Heart left ventricle (tissue), 16 donors: ENCODE measurements at regions not wholly inside any gene's neighbourhood (a gene's known extent, or its start where the extent isn't known, plus 50 kb on each side); places are given as distances from the start of the nearest gene placed in this dataset.

Experiments
- ATAC-seq, 4 donors: fragments of 200-7000 bp; cut with Tn5 transposase; one replicate each; pipeline ENCODE4 v1.9.1; 2020 to 2022; ENCODE audit warnings: moderate library complexity in 4 of 4, mild to moderate bottlenecking in 3 of 4, moderate number of reproducible peaks in 1 of 4
- DNase-seq, 5 donors: peaks; one replicate each; pipeline ENCODE4 v3.0.0-alpha.2; 2020
- H3K27ac ChIP-seq, 12 donors: fragments of 200-600 bp; sonication (generic) in 4 of 12; one replicate each; pipeline versions ENCODE4 v1.5.0 to v1.8.0; 2016 to 2022; ENCODE audit warnings: mild to moderate bottlenecking in 2 of 12
- H3K27me3 ChIP-seq, 9 donors: fragments of 200-600 bp; sonication (generic) in 2 of 9; one replicate each; pipeline versions ENCODE4 v1.5.1 to v1.8.0; 2016 to 2022; ENCODE audit warnings: mild to moderate bottlenecking in 3 of 9
- H3K36me3 ChIP-seq, 9 donors: fragments of 200-600 bp; sonication (generic) in 2 of 9; one replicate each; pipeline versions ENCODE4 v1.5.0 to v1.8.0; 2018 to 2022; ENCODE audit warnings: mild to moderate bottlenecking in 2 of 9
- H3K4me1 ChIP-seq, 12 donors: fragments of 200-600 bp; sonication (generic) in 4 of 12; one replicate each; pipeline versions ENCODE4 v1.5.0 to v1.8.0; 2016 to 2022; ENCODE audit warnings: mild to moderate bottlenecking in 3 of 12
- H3K4me3 ChIP-seq, 12 donors: fragments of 200-600 bp; sonication (generic) in 4 of 12; one replicate each; pipeline versions ENCODE4 v1.5.0 to v1.8.0; 2017 to 2022; ENCODE audit warnings: mild to moderate bottlenecking in 9 of 12, moderate library complexity in 4 of 12
- H3K9me3 ChIP-seq, 12 donors: fragments of 200-600 bp; sonication (generic) in 4 of 12; one replicate each; pipeline versions ENCODE4 v1.5.0 to v1.8.0; 2016 to 2022; ENCODE audit warnings: mild to moderate bottlenecking in 1 of 12
- POLR2A ChIP-seq, 2 donors: fragments of 450-650 bp; IDR thresholded peaks; one replicate each; pipeline ENCODE4 v1.6.1; 2017; ENCODE audit warnings: antibody characterized with exemption in 2 of 2, mild to moderate bottlenecking in 2 of 2, moderate library complexity in 2 of 2
- WGBS, 4 donors: extraction: QIAGEN DNeasy Blood & Tissue Kit in 2 of 4; methylation state at CpG; one replicate each; pipeline versions ENCODE4 v1.1.5 to v1.1.7; 2013 to 2018; 5-methylcytosine and 5-hydroxymethylcytosine counted together
- intact Hi-C, 10 donors: fragments of 100-400 bp; cut with DNase I; formaldehyde crosslinking; loops; one replicate each; pipeline versions ENCODE4 v1.11.1 to v1.14.2; 2022
- TF ChIP-seq, protein P1 (sequence below), 12 donors: fragments of 200-600 bp; sonication (generic) in 4 of 12; IDR thresholded peaks; one replicate each; pipeline versions ENCODE4 v1.5.0 to v1.8.0; 2018 to 2022; ENCODE audit warnings: antibody characterized with exemption in 12 of 12, mild to moderate bottlenecking in 5 of 12
- donor health status: ischemic (EF 13 %, LVEDD 7.1; RV severe dilation, severe dysfunction).
- donor health status: healthy with polysubstance abuse.
- donor health status: DM: no; HTN: yes; CAD: no.
- donor health status: DM: no; HTN: no; CAD: no.
- donor health status: ischemic (EF 25% LVEDD 6.9; RV normal size, moderate dysfunction).
- donor health status: ischemic (EF 25% LVEDD 5.7; RV mildly dilated, moderate dysfunction).
- donor health status: healthy.
- donor health status: DM: yes; HTN: yes; CAD: no.
- donor health status: ischemic (EF 35%, LVEDD 5.7; RV mildly dilated, moderate dysfunction).
- donor health status: nonischemic (EF 11% LVEDD 7.7; RV severe dilation, severe dysfunction).
- donor health status: DM: yes; HTN: yes; CAD: no.
- donor health status: PGD.
- donor health status: ischemic (EF 29% LVEDD 5.4; RV normal size, mild dysfunction).
- donor health status: nonischemic (EF 23%, LVEDD 6.1; RV moderate dilation, normal function).

DNA sequence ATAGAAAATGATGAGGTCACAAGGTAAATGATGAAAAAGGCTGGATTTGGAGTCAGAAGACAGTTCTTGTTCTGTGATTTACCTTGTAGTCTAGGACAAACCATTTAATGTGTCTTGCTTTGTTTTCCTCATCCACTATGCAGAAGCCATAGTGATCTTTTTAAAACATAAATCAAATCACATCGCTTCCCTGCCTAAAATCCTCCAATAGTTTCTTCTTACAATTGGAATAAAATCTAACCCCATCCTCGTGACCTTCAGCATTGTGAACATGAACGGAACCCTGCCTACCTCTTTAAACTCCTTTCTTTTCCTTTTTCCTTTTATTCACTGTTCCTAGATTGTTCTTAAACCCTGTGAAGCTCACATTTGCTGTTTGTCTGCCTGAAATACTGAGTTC lies 204.9 kb upstream of the SAMSN1 start:
- peaks cover 0 to 4% (median 0%) of the 10 kb centered on the region in 12 donors for H3K4me1 ChIP-seq
- ATAC-seq = no peak
- H3K4me3 ChIP-seq = no peak overlapping the region
- H3K27ac ChIP-seq = no peak overlapping the region
- TF ChIP-seq, protein P1, sequence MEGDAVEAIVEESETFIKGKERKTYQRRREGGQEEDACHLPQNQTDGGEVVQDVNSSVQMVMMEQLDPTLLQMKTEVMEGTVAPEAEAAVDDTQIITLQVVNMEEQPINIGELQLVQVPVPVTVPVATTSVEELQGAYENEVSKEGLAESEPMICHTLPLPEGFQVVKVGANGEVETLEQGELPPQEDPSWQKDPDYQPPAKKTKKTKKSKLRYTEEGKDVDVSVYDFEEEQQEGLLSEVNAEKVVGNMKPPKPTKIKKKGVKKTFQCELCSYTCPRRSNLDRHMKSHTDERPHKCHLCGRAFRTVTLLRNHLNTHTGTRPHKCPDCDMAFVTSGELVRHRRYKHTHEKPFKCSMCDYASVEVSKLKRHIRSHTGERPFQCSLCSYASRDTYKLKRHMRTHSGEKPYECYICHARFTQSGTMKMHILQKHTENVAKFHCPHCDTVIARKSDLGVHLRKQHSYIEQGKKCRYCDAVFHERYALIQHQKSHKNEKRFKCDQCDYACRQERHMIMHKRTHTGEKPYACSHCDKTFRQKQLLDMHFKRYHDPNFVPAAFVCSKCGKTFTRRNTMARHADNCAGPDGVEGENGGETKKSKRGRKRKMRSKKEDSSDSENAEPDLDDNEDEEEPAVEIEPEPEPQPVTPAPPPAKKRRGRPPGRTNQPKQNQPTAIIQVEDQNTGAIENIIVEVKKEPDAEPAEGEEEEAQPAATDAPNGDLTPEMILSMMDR (IDR thresholded peaks at IDR 0.05) = no peak
- no peak for TF ChIP-seq POLR2A (IDR thresholded peaks at IDR 0.05)
- H3K27me3 ChIP-seq = peaks cover 0 to 2% (median 0%) of the 10 kb centered on the region in 9 donors
- 83 to 88% (median 86%) methylated on average over 3 of the region's 3 CpGs for WGBS, 4 donors
- intact Hi-C loops = no loop called here
- DNase-seq = no peak
- H3K36me3 ChIP-seq = no peaks in the 10 kb centered on the region
- peaks cover 0 to 7% (median 0%) of the 10 kb centered on the region in 12 donors for H3K9me3 ChIP-seq

DNA sequence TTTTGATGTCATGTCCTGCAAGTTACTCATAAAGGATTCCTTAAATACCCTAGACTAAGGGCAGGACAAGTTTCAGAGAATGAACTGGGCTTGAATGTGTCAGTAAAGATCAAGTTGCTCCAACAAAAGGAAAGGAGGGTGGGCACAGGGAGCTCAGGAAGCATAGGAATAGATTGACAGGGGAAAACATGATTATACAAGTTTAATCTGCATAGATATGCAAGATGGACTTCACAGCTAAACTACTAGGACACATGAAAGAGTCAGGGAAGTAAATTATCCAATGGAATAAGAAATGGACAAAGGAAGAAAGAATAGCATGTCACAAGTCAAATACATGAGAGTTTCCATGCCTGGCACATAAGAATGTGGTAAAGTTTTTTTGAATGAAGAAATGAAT lies 203.9 kb upstream of the SAMSN1 start:
- Histone ChIP-seq H3K27me3 (peaks cover 0 to 2% (median 0%) of the 10 kb centered on the region in 9 donors), H3K36me3 (no peaks in the 10 kb centered on the region), H3K9me3 (peaks cover 0 to 7% (median 0%) of the 10 kb centered on the region in 12 donors), H3K27ac (no peak overlapping the region), H3K4me1 (peaks cover 0 to 4% (median 0%) of the 10 kb centered on the region in 12 donors), H3K4me3 (no peak overlapping the region)
- intact Hi-C loops = no loop called here
- no peak for ATAC-seq
- DNase-seq = no peak
- TF ChIP-seq, protein P1 (IDR thresholded peaks at IDR 0.05) = no peak
- no peak for TF ChIP-seq POLR2A (IDR thresholded peaks at IDR 0.05)

DNA sequence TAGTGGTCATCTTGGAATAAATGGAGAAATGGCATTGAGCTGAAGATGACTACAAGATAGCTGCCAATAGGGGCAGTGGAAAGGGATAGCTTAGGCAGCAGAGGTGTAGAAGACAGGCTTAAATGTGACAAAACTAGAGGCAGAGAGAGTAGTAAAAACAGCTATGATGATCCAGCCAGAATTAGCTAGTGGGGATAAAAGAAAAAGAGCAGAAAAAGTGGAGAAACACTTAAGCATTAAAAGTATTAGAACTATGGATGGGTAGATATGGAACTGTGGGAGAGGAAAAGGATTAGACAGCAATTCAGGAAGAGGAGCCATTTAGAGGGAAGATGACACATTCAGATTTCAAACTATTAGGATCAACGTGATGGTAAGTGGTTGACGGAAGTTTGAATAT lies 202.5 kb upstream of the SAMSN1 start:
- Histone ChIP-seq H3K4me1 (peaks cover 0 to 4% (median 0%) of the 10 kb centered on the region in 12 donors), H3K27ac (no peak overlapping the region), H3K4me3 (no peak overlapping the region), H3K27me3 (peaks cover 0 to 2% (median 0%) of the 10 kb centered on the region in 9 donors), H3K36me3 (no peaks in the 10 kb centered on the region), H3K9me3 (no peaks in the 10 kb centered on the region)
- no peak for DNase-seq
- ATAC-seq = no peak
- 78 to 88% (median 83%) methylated on average over 2 of the region's 2 CpGs for WGBS, 4 donors
- intact Hi-C loops = no loop called here
- no peak for TF ChIP-seq POLR2A (IDR thresholded peaks at IDR 0.05)
- TF ChIP-seq, protein P1 (IDR thresholded peaks at IDR 0.05) = no peak

DNA sequence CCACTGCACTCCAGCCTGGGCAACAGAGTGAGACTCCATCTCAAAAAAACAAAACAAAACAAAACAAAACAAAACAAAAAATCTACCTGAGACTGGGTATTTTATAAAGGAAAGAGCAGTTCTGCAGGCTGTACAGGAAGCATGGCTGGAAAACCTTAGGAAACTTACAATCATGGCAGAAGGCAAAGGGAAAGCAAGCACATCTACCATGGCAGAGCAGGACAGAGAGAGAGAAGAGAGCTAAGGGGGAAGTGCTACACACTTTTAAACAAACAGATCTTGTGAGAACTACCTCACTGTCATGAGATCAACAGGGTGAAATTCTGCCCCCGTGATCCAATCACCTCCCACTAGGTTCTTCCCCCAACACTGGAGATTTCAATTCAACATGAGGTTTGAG lies 198.3 kb upstream of the SAMSN1 start:
- intact Hi-C loops = no loop called here

More for the DNA sequence above, 198.3 kb upstream of the SAMSN1 start:
- H3K4me1 ChIP-seq = no peaks in the 10 kb centered on the region
- H3K36me3 ChIP-seq = no peaks in the 10 kb centered on the region
- TF ChIP-seq, protein P1 (IDR thresholded peaks at IDR 0.05) = no peak
- TF ChIP-seq POLR2A (IDR thresholded peaks at IDR 0.05) = no peak
- no peaks in the 10 kb centered on the region for H3K9me3 ChIP-seq
- no peak overlapping the region for H3K27ac ChIP-seq
- WGBS, 4 donors = 80 to 90% (median 86%) methylated on average over 1 of the region's 1 CpG
- H3K27me3 ChIP-seq = no peaks in the 10 kb centered on the region
- H3K4me3 ChIP-seq = no peak overlapping the region
- ATAC-seq (no peak), DNase-seq (no peak)
